Nephron (organoid): ENCODE measurements at regions not wholly inside any gene's neighbourhood (a gene's known extent, or its start where the extent isn't known, plus 50 kb on each side); places are given as distances from the start of the nearest gene placed in this dataset.

Experiments
- H3K27ac Mint-ChIP-seq, 3 experiments: 2 replicates each; pipeline ENCODE4 v1.8.0; 2020; ENCODE audit warnings: mixed read lengths in 3 of 3, mild to moderate bottlenecking in 2 of 3, moderate library complexity in 1 of 3
- H3K27me3 Mint-ChIP-seq: 2 replicates; pipeline ENCODE4 v1.8.0; 2021; ENCODE audit warnings: low read depth, mild to moderate bottlenecking, moderate library complexity, mixed read lengths
- H3K36me3 Mint-ChIP-seq: 2 replicates; pipeline ENCODE4 v1.8.0; 2020; ENCODE audit warnings: low read depth, mixed read lengths
- H3K4me1 Mint-ChIP-seq: 2 replicates; pipeline ENCODE4 v1.8.0; 2020; ENCODE audit warnings: mixed read lengths
- H3K4me3 Mint-ChIP-seq, 3 experiments: 2 replicates each; pipeline ENCODE4 v1.8.0; 2020; ENCODE audit warnings: mild to moderate bottlenecking in 3 of 3, mixed read lengths in 3 of 3, moderate library complexity in 2 of 3
- H3K9me3 Mint-ChIP-seq: 2 replicates; pipeline ENCODE4 v1.8.0; 2020; ENCODE audit warnings: mixed read lengths
- TF ChIP-seq, protein P1 (sequence below), 3 experiments: fragments of 200-600 bp; sonication (generic); IDR thresholded peaks; one replicate each; pipeline ENCODE4 v1.5.0; 2021; ENCODE audit warnings: antibody characterized with exemption in 3 of 3; ENCODE audit not compliant: unreplicated experiment in 3 of 3

DNA sequence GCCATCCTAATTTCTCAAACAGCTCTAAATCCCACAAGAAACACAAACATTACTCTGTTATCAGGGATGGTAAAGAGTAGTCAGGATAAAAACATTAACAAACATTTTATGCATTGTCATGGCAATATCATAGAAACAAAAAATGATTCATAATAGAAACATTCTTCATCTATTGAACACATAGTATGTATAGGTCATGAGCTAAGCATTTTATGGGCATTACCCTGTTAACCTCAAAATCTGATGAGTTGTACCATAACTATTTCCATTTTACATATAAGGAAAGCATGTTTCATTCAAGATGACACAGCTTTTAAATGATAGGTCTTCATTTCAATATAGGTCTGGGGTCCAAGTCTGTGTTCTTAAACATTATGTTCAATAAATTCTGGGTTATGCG lies 344.9 kb downstream of the RND3 start:
- TF ChIP-seq, protein P1, sequence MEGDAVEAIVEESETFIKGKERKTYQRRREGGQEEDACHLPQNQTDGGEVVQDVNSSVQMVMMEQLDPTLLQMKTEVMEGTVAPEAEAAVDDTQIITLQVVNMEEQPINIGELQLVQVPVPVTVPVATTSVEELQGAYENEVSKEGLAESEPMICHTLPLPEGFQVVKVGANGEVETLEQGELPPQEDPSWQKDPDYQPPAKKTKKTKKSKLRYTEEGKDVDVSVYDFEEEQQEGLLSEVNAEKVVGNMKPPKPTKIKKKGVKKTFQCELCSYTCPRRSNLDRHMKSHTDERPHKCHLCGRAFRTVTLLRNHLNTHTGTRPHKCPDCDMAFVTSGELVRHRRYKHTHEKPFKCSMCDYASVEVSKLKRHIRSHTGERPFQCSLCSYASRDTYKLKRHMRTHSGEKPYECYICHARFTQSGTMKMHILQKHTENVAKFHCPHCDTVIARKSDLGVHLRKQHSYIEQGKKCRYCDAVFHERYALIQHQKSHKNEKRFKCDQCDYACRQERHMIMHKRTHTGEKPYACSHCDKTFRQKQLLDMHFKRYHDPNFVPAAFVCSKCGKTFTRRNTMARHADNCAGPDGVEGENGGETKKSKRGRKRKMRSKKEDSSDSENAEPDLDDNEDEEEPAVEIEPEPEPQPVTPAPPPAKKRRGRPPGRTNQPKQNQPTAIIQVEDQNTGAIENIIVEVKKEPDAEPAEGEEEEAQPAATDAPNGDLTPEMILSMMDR (IDR thresholded peaks at IDR 0.05; ENCODE audit: unreplicated experiment in 3 of 3), result no peak
- H3K36me3 Mint-ChIP-seq, result peaks cover 7% of the 10 kb centered on the region
- no peaks in the 10 kb centered on the region for H3K27me3 Mint-ChIP-seq
- H3K9me3 Mint-ChIP-seq, result peaks cover 17% of the 10 kb centered on the region
- H3K4me3 Mint-ChIP-seq, result no peak overlapping the region
- no peak overlapping the region for H3K27ac Mint-ChIP-seq
- H3K4me1 Mint-ChIP-seq, result peaks cover 32% of the 10 kb centered on the region

DNA sequence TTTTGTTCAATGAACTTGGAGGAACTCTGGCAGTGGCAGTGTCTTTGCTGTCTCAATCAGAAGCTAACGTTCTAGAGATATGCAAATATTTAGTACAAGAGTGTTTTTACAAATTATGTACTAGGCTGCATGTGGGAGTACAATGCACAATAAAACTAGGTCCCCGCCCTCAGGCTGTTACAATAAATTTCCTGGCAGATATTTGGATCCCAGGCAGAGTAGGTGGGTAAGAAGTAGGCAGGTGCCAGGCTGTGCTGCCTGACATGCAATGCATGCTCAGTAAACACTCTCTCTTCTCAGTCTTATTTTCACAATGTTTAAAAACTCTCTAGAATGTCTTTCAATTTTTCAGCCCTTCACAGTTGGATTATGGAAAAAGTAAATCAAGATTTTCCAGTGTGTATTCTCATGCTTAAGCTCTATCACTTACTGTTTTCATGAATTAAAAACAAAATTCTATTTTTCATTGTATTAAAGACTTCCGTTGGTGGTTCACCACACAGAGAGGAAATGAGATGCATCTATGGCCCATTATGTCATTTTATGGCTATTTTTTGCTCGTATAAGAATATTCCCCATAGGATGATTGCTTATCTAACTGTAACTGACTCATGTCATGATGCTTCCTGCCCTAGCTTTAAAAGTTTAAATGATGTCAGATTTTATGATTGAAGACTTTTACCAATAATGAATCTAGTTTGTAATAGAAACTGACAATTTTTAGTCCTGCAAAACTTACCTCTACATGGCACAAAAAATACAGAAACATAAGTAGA lies 346.1 kb downstream of the RND3 start:
- Mint-ChIP-seq H3K4me1 (peaks cover 42% of the 10 kb centered on the region), H3K27ac (peak overlapping the region in 2 of 3 experiments; percentile 11 to 12), H3K36me3 (peaks cover 4% of the 10 kb centered on the region), H3K4me3 (no peak overlapping the region), H3K27me3 (peaks cover 4% of the 10 kb centered on the region), H3K9me3 (peaks cover 9% of the 10 kb centered on the region)
- TF ChIP-seq, protein P1 (IDR thresholded peaks at IDR 0.05; ENCODE audit: unreplicated experiment in 3 of 3), result no peak

DNA sequence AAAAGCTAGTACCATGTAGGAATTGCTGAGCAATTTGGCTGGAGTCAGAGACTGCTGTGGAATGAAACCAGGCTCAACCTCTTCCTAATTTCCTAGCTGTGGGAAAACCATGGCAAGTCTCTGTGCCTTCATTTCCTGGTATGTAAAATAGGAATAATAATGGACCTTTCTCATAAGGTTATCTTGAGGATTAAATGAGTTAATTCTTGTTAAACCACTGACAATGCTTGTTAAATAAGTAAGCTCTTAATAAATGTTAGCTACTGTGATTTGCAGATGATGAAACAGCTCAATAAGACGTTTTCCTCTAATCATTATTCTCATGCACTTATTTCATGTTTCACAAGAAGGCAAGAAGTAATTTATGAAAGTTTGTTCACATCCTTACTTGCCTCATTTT lies 346.7 kb downstream of the RND3 start:
- no peak overlapping the region for H3K4me3 Mint-ChIP-seq
- H3K9me3 Mint-ChIP-seq, result peaks cover 3% of the 10 kb centered on the region
- peaks cover 45% of the 10 kb centered on the region for H3K4me1 Mint-ChIP-seq
- H3K27me3 Mint-ChIP-seq, result peaks cover 4% of the 10 kb centered on the region
- no peak overlapping the region for H3K27ac Mint-ChIP-seq
- TF ChIP-seq, protein P1 (IDR thresholded peaks at IDR 0.05; ENCODE audit: unreplicated experiment in 3 of 3), result no peak
- no peaks in the 10 kb centered on the region for H3K36me3 Mint-ChIP-seq

DNA sequence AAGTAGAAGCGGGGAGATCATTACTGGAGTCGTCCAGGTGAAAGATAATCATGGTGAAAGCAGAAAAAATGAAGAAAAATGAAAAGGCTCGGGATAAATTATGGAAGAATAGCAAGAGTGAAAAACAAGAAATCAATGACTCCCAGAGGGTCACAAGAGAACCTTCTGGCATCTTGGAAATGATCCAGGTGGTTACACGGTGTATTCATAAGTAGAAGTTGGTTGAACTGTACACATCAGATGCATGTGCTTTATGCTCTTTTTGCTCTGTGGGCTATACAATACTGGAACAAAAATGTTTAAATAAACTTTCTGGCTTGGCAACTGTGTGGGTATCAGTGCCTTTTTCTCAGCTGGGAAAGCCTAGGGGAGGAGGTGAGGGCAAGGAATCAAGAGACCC lies 348.9 kb downstream of the RND3 start:
- no peaks in the 10 kb centered on the region for H3K9me3 Mint-ChIP-seq
- TF ChIP-seq, protein P1 (IDR thresholded peaks at IDR 0.05; ENCODE audit: unreplicated experiment in 3 of 3), result no peak
- H3K4me3 Mint-ChIP-seq, result no peak overlapping the region
- no peaks in the 10 kb centered on the region for H3K36me3 Mint-ChIP-seq
- peak overlapping the region in 2 of 3 experiments; percentile 9 to 38 for H3K27ac Mint-ChIP-seq
- peaks cover 57% of the 10 kb centered on the region for H3K4me1 Mint-ChIP-seq
- peaks cover 4% of the 10 kb centered on the region for H3K27me3 Mint-ChIP-seq

DNA sequence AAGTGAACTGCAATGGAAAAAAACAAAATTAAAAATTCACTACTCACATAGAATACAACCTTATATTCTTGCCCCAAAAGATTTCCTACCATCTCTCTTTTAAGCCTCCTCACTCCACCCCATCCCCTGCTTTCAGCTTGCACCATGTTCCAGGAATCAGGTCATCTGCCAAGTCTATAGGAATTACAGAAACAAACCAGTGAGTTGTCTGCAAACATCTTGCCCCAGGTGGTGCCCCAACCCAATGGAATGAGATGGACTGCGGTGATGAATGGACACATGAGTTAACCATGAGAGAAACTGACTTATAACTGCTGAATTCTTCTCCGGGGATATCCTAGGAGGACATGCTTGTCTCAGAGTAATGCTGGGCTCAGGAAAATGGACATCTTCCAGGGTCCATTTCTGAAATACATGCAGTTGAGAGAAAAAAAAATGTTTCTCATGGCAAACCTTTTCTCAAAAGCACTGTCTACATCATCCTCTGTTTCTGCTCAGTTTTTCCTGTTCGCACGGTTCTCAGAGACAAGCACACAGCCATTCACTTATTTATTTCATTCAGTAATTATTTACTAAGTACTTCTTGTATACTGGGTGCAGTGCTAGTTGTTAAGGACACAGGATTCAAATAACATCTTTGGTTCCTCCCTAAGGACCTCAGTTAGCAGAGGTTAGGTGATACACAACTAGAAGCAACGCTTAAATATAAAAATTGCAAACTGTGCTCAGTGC lies 350.0 kb downstream of the RND3 start:
- TF ChIP-seq, protein P1 (IDR thresholded peaks at IDR 0.05; ENCODE audit: unreplicated experiment in 3 of 3), result no peak
- Mint-ChIP-seq H3K4me3 (no peak overlapping the region), H3K27me3 (peaks cover 4% of the 10 kb centered on the region)

More for the DNA sequence above, 350.0 kb downstream of the RND3 start:
- peaks cover 47% of the 10 kb centered on the region for H3K4me1 Mint-ChIP-seq
- H3K36me3 Mint-ChIP-seq, result no peaks in the 10 kb centered on the region
- no peaks in the 10 kb centered on the region for H3K9me3 Mint-ChIP-seq
- peak overlapping the region in 1 of 3 experiments; percentile 9 for H3K27ac Mint-ChIP-seq
